Panc1 (cell line): ENCODE measurements at regions not wholly inside any gene's neighbourhood (a gene's known extent, or its start where the extent isn't known, plus 50 kb on each side); places are given as distances from the start of the nearest gene placed in this dataset.

Experiments
- POLR2AphosphoS5 ChIP-seq: IDR thresholded peaks from 2 replicates; pipeline ENCODE4 v1.6.1; 2012; ENCODE audit warnings: mild to moderate bottlenecking, low read depth, low read length, moderate library complexity
- TCF7L2 ChIP-seq: IDR thresholded peaks from 2 replicates; pipeline ENCODE4 v1.6.1; 2011; ENCODE audit warnings: mild to moderate bottlenecking, low read depth, low read length, inconsistent platforms
- TF ChIP-seq, protein P1 (sequence below): fragments of 450-650 bp; IDR thresholded peaks from 2 replicates; pipeline ENCODE4 v1.5.1; 2017; ENCODE audit warnings: mild to moderate bottlenecking
- TF ChIP-seq, protein P2 (sequence below), 2 experiments: IDR thresholded peaks; 2 replicates each; pipeline ENCODE4 v1.6.1; 2011 to 2012; ENCODE audit warnings: low read depth in 2 of 2, control low read depth in 1 of 2, low read length in 1 of 2, mild to moderate bottlenecking in 1 of 2, moderate library complexity in 1 of 2; ENCODE audit not compliant: insufficient read depth in 1 of 2

DNA sequence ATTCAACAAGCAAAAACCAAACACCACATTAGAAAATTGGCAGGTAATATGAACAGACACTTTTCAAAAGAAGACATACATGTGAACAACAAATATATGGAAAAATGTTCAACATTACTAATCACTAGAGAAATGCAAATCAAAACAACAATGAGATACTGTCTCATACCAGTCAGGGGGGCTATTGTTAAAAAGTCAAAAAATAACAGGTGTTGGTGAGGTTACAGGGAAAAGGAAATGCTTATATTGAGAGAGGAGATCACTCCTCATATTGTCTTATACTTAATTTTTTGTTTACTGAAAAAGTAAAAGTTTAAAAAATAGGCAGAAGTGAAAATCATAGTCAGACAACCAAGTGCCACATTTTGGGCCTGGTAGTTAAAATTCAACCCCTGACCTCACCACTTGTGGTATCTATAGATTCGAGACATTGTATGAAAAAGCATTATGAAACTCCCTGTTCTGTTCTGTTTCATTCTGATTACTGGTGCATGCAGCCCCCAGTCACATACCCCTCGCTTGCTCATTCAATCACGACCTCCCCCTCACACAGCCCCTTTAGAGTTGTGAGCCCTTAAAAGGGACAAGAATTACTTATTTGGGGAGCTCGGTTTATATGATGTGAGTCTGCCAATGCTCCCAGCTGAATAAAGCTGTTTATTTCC lies 153.7 kb upstream of the FGF16 start:
- TF ChIP-seq, protein P1, sequence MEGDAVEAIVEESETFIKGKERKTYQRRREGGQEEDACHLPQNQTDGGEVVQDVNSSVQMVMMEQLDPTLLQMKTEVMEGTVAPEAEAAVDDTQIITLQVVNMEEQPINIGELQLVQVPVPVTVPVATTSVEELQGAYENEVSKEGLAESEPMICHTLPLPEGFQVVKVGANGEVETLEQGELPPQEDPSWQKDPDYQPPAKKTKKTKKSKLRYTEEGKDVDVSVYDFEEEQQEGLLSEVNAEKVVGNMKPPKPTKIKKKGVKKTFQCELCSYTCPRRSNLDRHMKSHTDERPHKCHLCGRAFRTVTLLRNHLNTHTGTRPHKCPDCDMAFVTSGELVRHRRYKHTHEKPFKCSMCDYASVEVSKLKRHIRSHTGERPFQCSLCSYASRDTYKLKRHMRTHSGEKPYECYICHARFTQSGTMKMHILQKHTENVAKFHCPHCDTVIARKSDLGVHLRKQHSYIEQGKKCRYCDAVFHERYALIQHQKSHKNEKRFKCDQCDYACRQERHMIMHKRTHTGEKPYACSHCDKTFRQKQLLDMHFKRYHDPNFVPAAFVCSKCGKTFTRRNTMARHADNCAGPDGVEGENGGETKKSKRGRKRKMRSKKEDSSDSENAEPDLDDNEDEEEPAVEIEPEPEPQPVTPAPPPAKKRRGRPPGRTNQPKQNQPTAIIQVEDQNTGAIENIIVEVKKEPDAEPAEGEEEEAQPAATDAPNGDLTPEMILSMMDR, result no peak
- TF ChIP-seq POLR2AphosphoS5, result no peak
- TF ChIP-seq, protein P2, sequence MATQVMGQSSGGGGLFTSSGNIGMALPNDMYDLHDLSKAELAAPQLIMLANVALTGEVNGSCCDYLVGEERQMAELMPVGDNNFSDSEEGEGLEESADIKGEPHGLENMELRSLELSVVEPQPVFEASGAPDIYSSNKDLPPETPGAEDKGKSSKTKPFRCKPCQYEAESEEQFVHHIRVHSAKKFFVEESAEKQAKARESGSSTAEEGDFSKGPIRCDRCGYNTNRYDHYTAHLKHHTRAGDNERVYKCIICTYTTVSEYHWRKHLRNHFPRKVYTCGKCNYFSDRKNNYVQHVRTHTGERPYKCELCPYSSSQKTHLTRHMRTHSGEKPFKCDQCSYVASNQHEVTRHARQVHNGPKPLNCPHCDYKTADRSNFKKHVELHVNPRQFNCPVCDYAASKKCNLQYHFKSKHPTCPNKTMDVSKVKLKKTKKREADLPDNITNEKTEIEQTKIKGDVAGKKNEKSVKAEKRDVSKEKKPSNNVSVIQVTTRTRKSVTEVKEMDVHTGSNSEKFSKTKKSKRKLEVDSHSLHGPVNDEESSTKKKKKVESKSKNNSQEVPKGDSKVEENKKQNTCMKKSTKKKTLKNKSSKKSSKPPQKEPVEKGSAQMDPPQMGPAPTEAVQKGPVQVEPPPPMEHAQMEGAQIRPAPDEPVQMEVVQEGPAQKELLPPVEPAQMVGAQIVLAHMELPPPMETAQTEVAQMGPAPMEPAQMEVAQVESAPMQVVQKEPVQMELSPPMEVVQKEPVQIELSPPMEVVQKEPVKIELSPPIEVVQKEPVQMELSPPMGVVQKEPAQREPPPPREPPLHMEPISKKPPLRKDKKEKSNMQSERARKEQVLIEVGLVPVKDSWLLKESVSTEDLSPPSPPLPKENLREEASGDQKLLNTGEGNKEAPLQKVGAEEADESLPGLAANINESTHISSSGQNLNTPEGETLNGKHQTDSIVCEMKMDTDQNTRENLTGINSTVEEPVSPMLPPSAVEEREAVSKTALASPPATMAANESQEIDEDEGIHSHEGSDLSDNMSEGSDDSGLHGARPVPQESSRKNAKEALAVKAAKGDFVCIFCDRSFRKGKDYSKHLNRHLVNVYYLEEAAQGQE (IDR thresholded peaks at IDR 0.05; ENCODE audit: insufficient read depth in 1 of 2, low read depth in 2 of 2, low read length in 1 of 2), result no peak
- no peak for TF ChIP-seq TCF7L2
